ENCODE measurements at regions not wholly inside any gene's neighbourhood (a gene's known extent, or its start where the extent isn't known, plus 50 kb on each side); places are given as distances from the start of the nearest gene placed in this dataset.

GRCh38 chr1:221816899-221817298 lies 75.0 kb upstream of the DUSP10 start:
- Histone ChIP-seq H3K4me3 (ENCODE audit: insufficient read length, low read depth) (no peak overlapping the region), H3K4me1 (ENCODE audit: insufficient read depth, insufficient read length) (no peaks in the 10 kb centered on the region), H3K9ac (ENCODE audit: insufficient read length, low read depth) (no peak overlapping the region), H3K36me3 (ENCODE audit: insufficient read depth, insufficient read length, low read length) (no peaks in the 10 kb centered on the region), H3K27me3 (ENCODE audit: insufficient read depth, insufficient read length) (no peaks in the 10 kb centered on the region), H3K9me3 (ENCODE audit: insufficient read depth, low read length) (no peaks in the 10 kb centered on the region)
- TF ChIP-seq ZNF274 (IDR thresholded peaks at IDR 0.05; ENCODE audit: low read depth, low read length) (no peak), YY1 (IDR thresholded peaks at IDR 0.05; ENCODE audit: insufficient read depth, insufficient read length) (no peak), SUZ12 (IDR thresholded peaks at IDR 0.05; ENCODE audit: extremely low read depth, insufficient read depth, insufficient read length) (no peak)
- DNase-seq (ENCODE audit: low read depth, low spot score) = peak; percentile 20

GRCh38 chr1:221815660-221816059 lies 73.8 kb upstream of the DUSP10 start:
- Histone ChIP-seq H3K9me3 (ENCODE audit: insufficient read depth, low read length) (no peaks in the 10 kb centered on the region), H3K4me3 (ENCODE audit: insufficient read length, low read depth) (no peak overlapping the region), H3K27me3 (ENCODE audit: insufficient read depth, insufficient read length) (no peaks in the 10 kb centered on the region), H3K4me1 (ENCODE audit: insufficient read depth, insufficient read length) (no peaks in the 10 kb centered on the region), H3K36me3 (ENCODE audit: insufficient read depth, insufficient read length, low read length) (no peaks in the 10 kb centered on the region), H3K9ac (ENCODE audit: insufficient read length, low read depth) (no peak overlapping the region)
- no peak for TF ChIP-seq SUZ12 (IDR thresholded peaks at IDR 0.05; ENCODE audit: extremely low read depth, insufficient read depth, insufficient read length)
- TF ChIP-seq ZNF274 (IDR thresholded peaks at IDR 0.05; ENCODE audit: low read depth, low read length) = no peak
- no peak for TF ChIP-seq YY1 (IDR thresholded peaks at IDR 0.05; ENCODE audit: insufficient read depth, insufficient read length)
- DNase-seq (ENCODE audit: low read depth, low spot score) = no peak

GRCh38 chr1:221813887-221814286 lies 72.0 kb upstream of the DUSP10 start:
- Histone ChIP-seq H3K36me3 (ENCODE audit: insufficient read depth, insufficient read length, low read length) (no peaks in the 10 kb centered on the region), H3K4me3 (ENCODE audit: insufficient read length, low read depth) (no peak overlapping the region), H3K9ac (ENCODE audit: insufficient read length, low read depth) (no peak overlapping the region), H3K9me3 (ENCODE audit: insufficient read depth, low read length) (no peaks in the 10 kb centered on the region), H3K27me3 (ENCODE audit: insufficient read depth, insufficient read length) (no peaks in the 10 kb centered on the region), H3K4me1 (ENCODE audit: insufficient read depth, insufficient read length) (no peaks in the 10 kb centered on the region)
- DNase-seq (ENCODE audit: low read depth, low spot score) = no peak
- TF ChIP-seq SUZ12 (IDR thresholded peaks at IDR 0.05; ENCODE audit: extremely low read depth, insufficient read depth, insufficient read length) = no peak
- TF ChIP-seq YY1 (IDR thresholded peaks at IDR 0.05; ENCODE audit: insufficient read depth, insufficient read length) = no peak
- no peak for TF ChIP-seq ZNF274 (IDR thresholded peaks at IDR 0.05; ENCODE audit: low read depth, low read length)

GRCh38 chr1:221812905-221813597 lies 71.2 kb upstream of the DUSP10 start:
- Histone ChIP-seq H3K27me3 (ENCODE audit: insufficient read depth, insufficient read length) (no peaks in the 10 kb centered on the region), H3K4me3 (ENCODE audit: insufficient read length, low read depth) (no peak overlapping the region), H3K36me3 (ENCODE audit: insufficient read depth, insufficient read length, low read length) (no peaks in the 10 kb centered on the region), H3K4me1 (ENCODE audit: insufficient read depth, insufficient read length) (no peaks in the 10 kb centered on the region), H3K9me3 (ENCODE audit: insufficient read depth, low read length) (no peaks in the 10 kb centered on the region), H3K9ac (ENCODE audit: insufficient read length, low read depth) (no peak overlapping the region)
- DNase-seq (ENCODE audit: low read depth, low spot score) = no peak
- TF ChIP-seq ZNF274 (IDR thresholded peaks at IDR 0.05; ENCODE audit: low read depth, low read length) = no peak
- TF ChIP-seq SUZ12 (IDR thresholded peaks at IDR 0.05; ENCODE audit: extremely low read depth, insufficient read depth, insufficient read length) = no peak
- no peak for TF ChIP-seq YY1 (IDR thresholded peaks at IDR 0.05; ENCODE audit: insufficient read depth, insufficient read length)

- H3K9ac ChIP-seq (ENCODE audit: insufficient read length, low read depth) = no peak overlapping the region
- no peaks in the 10 kb centered on the region for H3K36me3 ChIP-seq (ENCODE audit: insufficient read depth, insufficient read length, low read length)
- no peaks in the 10 kb centered on the region for H3K9me3 ChIP-seq (ENCODE audit: insufficient read depth, low read length)
- no peaks in the 10 kb centered on the region for H3K27me3 ChIP-seq (ENCODE audit: insufficient read depth, insufficient read length)
- H3K4me3 ChIP-seq (ENCODE audit: insufficient read length, low read depth) = no peak overlapping the region
- no peak for TF ChIP-seq ZNF274 (IDR thresholded peaks at IDR 0.05; ENCODE audit: low read depth, low read length)
- TF ChIP-seq YY1 (IDR thresholded peaks at IDR 0.05; ENCODE audit: insufficient read depth, insufficient read length) = no peak
- no peaks in the 10 kb centered on the region for H3K4me1 ChIP-seq (ENCODE audit: insufficient read depth, insufficient read length)
- no peak for DNase-seq (ENCODE audit: low read depth, low spot score)
Observed at GRCh38 chr1:221812088-221812752, 70.3 kb upstream of the DUSP10 start.

GRCh38 chr1:221810406-221810805 lies 68.5 kb upstream of the DUSP10 start:
- TF ChIP-seq SUZ12 (IDR thresholded peaks at IDR 0.05; ENCODE audit: extremely low read depth, insufficient read depth, insufficient read length) (no peak), YY1 (IDR thresholded peaks at IDR 0.05; ENCODE audit: insufficient read depth, insufficient read length) (no peak), ZNF274 (IDR thresholded peaks at IDR 0.05; ENCODE audit: low read depth, low read length) (no peak)
- no peak overlapping the region for H3K9ac ChIP-seq (ENCODE audit: insufficient read length, low read depth)
- H3K36me3 ChIP-seq (ENCODE audit: insufficient read depth, insufficient read length, low read length) = no peaks in the 10 kb centered on the region
- DNase-seq (ENCODE audit: low read depth, low spot score) = no peak
- H3K9me3 ChIP-seq (ENCODE audit: insufficient read depth, low read length) = no peaks in the 10 kb centered on the region
- H3K27me3 ChIP-seq (ENCODE audit: insufficient read depth, insufficient read length) = no peaks in the 10 kb centered on the region
- H3K4me3 ChIP-seq (ENCODE audit: insufficient read length, low read depth) = no peak overlapping the region
- no peaks in the 10 kb centered on the region for H3K4me1 ChIP-seq (ENCODE audit: insufficient read depth, insufficient read length)

- no peak overlapping the region for H3K9ac ChIP-seq (ENCODE audit: insufficient read length, low read depth)
- TF ChIP-seq ZNF274 (IDR thresholded peaks at IDR 0.05; ENCODE audit: low read depth, low read length) (no peak), YY1 (IDR thresholded peaks at IDR 0.05; ENCODE audit: insufficient read depth, insufficient read length) (no peak), SUZ12 (IDR thresholded peaks at IDR 0.05; ENCODE audit: extremely low read depth, insufficient read depth, insufficient read length) (no peak)
- no peak overlapping the region for H3K4me3 ChIP-seq (ENCODE audit: insufficient read length, low read depth)
- no peaks in the 10 kb centered on the region for H3K9me3 ChIP-seq (ENCODE audit: insufficient read depth, low read length)
- no peaks in the 10 kb centered on the region for H3K4me1 ChIP-seq (ENCODE audit: insufficient read depth, insufficient read length)
- H3K36me3 ChIP-seq (ENCODE audit: insufficient read depth, insufficient read length, low read length) = no peaks in the 10 kb centered on the region
- DNase-seq (ENCODE audit: low read depth, low spot score) = no peak
- H3K27me3 ChIP-seq (ENCODE audit: insufficient read depth, insufficient read length) = no peaks in the 10 kb centered on the region
Observed at GRCh38 chr1:221809091-221810029, 67.5 kb upstream of the DUSP10 start.

All from NT2/D1 (cell line).